ENCODE measurements at regions not wholly inside any gene's neighbourhood (a gene's known extent, or its start where the extent isn't known, plus 50 kb on each side); places are given as distances from the start of the nearest gene placed in this dataset.

DNA sequence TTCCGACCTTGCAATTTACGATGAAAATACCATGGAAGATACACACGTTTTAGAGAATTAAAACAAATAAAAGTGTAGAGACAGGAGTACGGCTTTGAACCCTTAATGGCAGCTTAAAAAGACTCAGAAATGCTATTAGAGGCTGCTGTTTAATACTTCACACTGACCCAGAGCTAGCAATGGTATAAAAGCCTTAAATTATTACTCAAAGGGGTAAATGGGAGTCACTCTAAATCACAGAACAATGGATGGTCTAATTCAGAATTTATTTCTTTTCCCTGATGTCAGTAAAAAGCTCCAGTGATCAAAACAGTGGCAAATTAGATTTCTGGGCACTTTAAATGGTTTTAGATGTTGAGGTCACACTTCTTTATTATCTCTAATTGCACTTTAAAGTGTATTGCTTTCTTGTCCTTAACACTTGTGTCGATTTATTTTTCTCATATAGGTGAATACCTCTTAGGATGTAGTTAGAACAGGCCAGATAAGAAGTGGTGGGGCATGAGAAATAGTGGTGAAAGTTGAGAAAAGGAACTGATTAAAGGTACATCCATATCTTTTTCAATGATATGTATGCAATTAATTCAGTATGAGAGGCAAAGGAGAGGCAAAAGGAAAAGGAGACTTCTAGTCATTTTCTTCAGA, 252.4 kb upstream of the ANKRD50 start:
- H3K27me3 Mint-ChIP-seq = no peaks in the 10 kb centered on the region
- no peak overlapping the region for H3K4me3 Mint-ChIP-seq
- no peak for ATAC-seq
- DNase-seq = no peak
- H3K9me3 Mint-ChIP-seq = peaks cover 20% of the 10 kb centered on the region
- H3K4me1 Mint-ChIP-seq = no peaks in the 10 kb centered on the region
- H3K27ac Mint-ChIP-seq = no peak overlapping the region
- H3K36me3 Mint-ChIP-seq (ENCODE audit: low read depth) = no peaks in the 10 kb centered on the region

DNA sequence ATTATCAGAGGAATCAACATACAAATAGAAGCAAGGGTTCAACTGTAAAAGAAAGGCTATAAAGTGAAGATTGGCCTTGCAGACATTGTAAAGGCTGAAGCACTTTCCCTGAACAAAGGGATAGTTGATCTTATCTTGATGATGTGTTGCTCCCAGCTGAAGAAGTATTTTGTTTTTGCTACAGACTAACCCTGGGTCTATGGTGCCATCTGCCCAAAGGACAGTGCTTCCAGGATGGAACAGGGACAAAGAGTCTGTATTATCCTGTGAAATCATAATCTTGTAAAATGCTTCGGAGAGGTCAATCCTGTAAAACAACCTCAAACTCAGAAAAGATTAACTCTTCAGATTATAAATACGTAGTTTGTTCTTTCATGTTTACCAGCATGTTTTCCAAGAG, 251.7 kb upstream of the ANKRD50 start:
- no peaks in the 10 kb centered on the region for H3K27me3 Mint-ChIP-seq
- no peak overlapping the region for H3K4me3 Mint-ChIP-seq
- no peaks in the 10 kb centered on the region for H3K4me1 Mint-ChIP-seq
- no peak for DNase-seq
- peaks cover 24% of the 10 kb centered on the region for H3K9me3 Mint-ChIP-seq
- no peak for ATAC-seq
- no peaks in the 10 kb centered on the region for H3K36me3 Mint-ChIP-seq (ENCODE audit: low read depth)
- no peak overlapping the region for H3K27ac Mint-ChIP-seq

DNA sequence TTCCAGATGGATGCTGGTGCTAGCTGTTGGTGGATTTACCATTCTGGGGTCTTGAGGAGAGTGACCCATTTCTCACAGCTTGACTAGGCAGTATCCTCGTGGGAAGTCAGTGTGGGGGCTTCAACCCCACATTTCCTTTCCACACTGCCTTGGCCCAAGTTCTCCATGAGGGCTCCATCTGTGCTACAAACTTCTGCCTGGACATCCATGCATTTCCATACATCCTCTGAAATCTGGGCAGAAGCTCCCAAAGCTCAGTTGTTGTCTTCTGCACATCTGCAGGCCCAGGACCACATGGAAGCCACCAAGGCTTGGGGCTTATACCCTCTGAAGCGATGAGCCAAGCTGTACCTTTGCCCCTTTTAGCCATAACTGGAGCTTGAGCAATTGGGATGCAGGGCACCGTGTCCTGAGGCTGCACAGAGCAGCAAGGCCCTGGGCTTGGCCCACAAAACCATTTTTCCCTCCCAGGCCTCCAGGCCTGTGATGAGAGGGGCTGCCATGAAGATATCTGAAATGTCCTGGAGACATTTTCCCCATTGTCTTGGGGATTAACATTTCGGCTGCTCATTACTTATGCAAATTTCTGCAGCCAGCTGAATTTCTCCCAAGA, 248.7 kb upstream of the ANKRD50 start:
- no peaks in the 10 kb centered on the region for H3K36me3 Mint-ChIP-seq (ENCODE audit: low read depth)
- H3K4me3 Mint-ChIP-seq = no peak overlapping the region
- H3K27ac Mint-ChIP-seq = no peak overlapping the region
- H3K9me3 Mint-ChIP-seq = peaks cover 24% of the 10 kb centered on the region
- DNase-seq (no peak), ATAC-seq (no peak)
- H3K4me1 Mint-ChIP-seq = no peaks in the 10 kb centered on the region
- H3K27me3 Mint-ChIP-seq = no peaks in the 10 kb centered on the region

DNA sequence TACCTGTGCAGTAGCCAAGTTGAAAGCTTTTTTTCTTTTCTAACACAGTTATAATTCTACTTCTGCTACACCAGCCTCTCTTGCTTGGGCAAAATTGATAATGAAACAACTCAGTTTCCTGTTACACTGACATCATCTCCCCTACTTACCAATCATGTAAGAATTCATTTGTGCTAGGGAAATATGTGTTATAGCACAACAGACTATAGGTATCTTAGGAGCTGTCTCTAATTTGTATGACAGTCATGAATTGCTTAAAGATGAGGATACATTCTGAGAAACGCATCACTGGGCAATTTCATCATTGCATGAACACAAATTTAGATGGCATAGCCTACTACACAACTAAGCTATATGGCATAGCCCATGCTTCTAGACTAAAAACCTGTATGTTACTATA, 246.3 kb upstream of the ANKRD50 start:
- ATAC-seq (no peak), DNase-seq (no peak)
- Mint-ChIP-seq H3K9me3 (peaks cover 24% of the 10 kb centered on the region), H3K27ac (no peak overlapping the region), H3K4me1 (no peaks in the 10 kb centered on the region), H3K36me3 (ENCODE audit: low read depth) (no peaks in the 10 kb centered on the region), H3K27me3 (no peaks in the 10 kb centered on the region), H3K4me3 (no peak overlapping the region)

DNA sequence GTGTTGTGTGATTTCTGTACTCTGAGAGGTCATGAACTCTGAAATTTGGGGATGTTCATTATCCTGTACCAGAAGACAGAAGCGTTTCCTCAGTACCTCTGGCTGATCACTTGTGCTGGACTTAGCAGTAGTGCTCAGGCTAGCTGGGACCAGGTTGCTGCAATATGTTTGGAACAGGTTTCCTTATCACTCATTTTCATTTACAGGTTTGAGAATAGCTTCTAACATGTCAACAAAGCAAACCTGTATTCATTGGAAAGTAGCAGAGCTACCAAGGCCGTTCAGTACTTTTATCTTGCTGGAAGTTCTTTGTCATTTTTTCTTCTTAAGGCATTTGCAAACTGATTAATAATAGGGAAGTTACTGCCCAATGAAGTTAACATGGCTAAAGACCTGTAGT, 242.9 kb upstream of the ANKRD50 start:
- peaks cover 9% of the 10 kb centered on the region for H3K9me3 Mint-ChIP-seq
- ATAC-seq (no peak), DNase-seq (no peak)
- no peaks in the 10 kb centered on the region for H3K27me3 Mint-ChIP-seq
- no peak overlapping the region for H3K4me3 Mint-ChIP-seq
- H3K27ac Mint-ChIP-seq = no peak overlapping the region
- H3K36me3 Mint-ChIP-seq (ENCODE audit: low read depth) = no peaks in the 10 kb centered on the region
- H3K4me1 Mint-ChIP-seq = no peaks in the 10 kb centered on the region

DNA sequence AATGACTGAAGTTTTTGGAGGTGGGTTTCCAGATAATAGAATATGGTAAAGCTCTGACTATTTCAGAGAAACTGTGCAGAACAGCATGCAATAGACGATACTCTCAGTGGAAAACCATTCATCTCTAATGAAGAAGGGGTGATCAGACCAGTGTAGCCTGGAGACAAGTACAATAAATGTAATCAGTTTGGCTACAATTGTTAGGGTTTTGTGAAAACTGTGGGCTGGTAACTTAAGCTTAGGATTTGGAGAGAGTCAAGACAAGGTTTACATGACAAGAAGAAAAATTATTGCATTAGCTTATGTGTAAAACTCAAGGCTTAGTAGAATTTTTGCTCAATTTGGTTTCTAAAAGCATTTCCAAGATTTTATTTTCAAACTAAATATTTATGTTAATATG, 241.5 kb upstream of the ANKRD50 start:
- no peaks in the 10 kb centered on the region for H3K27me3 Mint-ChIP-seq
- ATAC-seq (no peak), DNase-seq (no peak)
- no peaks in the 10 kb centered on the region for H3K4me1 Mint-ChIP-seq
- H3K36me3 Mint-ChIP-seq (ENCODE audit: low read depth) = no peaks in the 10 kb centered on the region
- H3K27ac Mint-ChIP-seq = no peak overlapping the region
- no peak overlapping the region for H3K4me3 Mint-ChIP-seq
- H3K9me3 Mint-ChIP-seq = no peaks in the 10 kb centered on the region

DNA sequence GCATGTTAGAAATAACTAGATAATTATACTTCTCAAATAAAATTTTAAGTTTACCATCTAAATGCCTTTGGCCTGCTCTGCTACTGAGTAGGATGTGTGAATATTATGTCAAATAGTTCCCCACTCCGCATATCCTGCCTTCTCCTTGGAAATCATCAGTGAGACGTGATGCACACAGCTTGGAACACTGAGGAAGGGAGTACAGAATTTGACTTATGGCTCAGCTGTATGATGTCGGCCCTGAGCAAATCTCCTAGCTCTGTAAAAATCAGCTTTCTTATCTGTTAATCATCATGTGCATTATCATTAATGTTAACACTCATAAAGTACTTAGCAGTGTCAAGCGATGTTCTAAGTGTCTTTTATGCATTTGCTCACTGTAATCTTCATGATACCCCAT, 241.0 kb upstream of the ANKRD50 start:
- Mint-ChIP-seq H3K36me3 (ENCODE audit: low read depth) (no peaks in the 10 kb centered on the region), H3K4me1 (no peaks in the 10 kb centered on the region), H3K27ac (no peak overlapping the region), H3K4me3 (no peak overlapping the region), H3K9me3 (no peaks in the 10 kb centered on the region), H3K27me3 (no peaks in the 10 kb centered on the region)
- DNase-seq (no peak), ATAC-seq (no peak)

DNA sequence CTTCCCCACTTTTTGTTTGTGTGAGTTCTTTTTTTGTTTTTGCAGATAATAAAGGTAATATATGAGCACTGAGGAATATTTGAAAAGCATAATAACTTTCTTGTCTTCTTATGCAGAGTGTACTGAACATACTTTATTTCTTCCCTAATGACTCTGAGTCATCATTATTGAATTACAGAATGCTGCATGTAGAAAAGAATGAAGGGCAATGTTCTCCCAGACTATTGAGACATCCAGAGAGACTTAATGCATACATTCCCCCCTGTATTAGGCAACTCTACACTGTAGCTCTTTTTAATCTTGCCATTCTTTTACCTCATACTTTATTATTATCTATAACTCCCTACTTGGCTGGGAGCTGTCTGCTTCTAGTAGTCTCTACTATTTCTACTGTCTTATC, 240.5 kb upstream of the ANKRD50 start:
- no peak for DNase-seq
- H3K9me3 Mint-ChIP-seq = no peaks in the 10 kb centered on the region
- no peak overlapping the region for H3K27ac Mint-ChIP-seq
- H3K4me1 Mint-ChIP-seq = no peaks in the 10 kb centered on the region
- no peaks in the 10 kb centered on the region for H3K27me3 Mint-ChIP-seq
- no peak for ATAC-seq
- H3K4me3 Mint-ChIP-seq = no peak overlapping the region
- H3K36me3 Mint-ChIP-seq (ENCODE audit: low read depth) = no peaks in the 10 kb centered on the region

DNA sequence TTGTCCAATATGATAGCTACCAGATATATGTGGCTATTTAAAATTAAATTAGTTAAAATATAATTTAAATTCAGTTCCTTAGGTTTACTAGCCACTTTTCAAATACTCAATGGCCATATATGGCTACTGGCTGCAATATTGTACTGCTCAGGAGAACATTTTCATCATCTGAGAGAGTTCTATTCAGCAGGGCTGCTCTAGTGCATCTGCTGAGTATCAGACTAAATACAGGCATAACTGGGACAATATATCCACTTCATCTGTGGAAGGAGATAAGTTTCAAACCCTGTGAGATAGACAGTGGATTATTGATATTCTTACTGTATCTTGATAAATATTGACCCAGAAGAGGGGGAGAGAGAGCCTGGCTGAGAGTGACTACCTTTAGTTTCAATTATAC, 240.1 kb upstream of the ANKRD50 start:
- no peaks in the 10 kb centered on the region for H3K4me1 Mint-ChIP-seq
- DNase-seq = no peak
- H3K27ac Mint-ChIP-seq = no peak overlapping the region
- H3K4me3 Mint-ChIP-seq = no peak overlapping the region
- H3K36me3 Mint-ChIP-seq (ENCODE audit: low read depth) = no peaks in the 10 kb centered on the region
- H3K9me3 Mint-ChIP-seq = peaks cover 4% of the 10 kb centered on the region
- H3K27me3 Mint-ChIP-seq = no peaks in the 10 kb centered on the region
- ATAC-seq = no peak

DNA sequence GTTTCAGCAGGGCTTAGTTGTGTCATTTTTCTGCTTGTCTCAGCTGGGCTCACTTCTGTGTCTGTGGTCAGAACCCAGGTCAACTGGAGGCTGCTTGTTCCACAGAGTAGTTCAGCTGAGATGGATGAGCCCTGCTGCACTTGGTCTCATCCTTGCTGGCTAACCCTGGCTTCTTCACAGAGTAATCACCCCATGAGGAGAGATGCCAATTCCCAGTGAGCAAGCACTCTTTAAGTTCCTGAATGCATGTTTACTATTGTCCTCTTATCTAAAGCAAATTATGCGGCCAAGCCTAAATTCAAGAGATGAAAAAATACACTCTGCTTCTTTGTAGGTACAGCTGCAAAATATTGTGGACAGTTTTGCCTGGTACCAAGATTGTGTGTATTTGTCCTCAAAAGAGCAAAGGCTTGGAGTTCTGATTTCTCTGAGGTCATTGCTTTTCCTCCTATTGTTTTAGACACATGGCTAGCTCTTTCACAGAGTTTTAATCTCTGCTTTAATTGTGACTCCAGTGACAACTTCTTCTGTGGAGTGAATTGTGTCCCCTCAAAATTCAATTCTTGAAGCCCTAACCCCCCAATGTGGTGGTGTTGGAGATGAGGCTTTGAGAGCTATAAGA, 236.6 kb upstream of the ANKRD50 start:
- Mint-ChIP-seq H3K4me1 (no peaks in the 10 kb centered on the region), H3K4me3 (no peak overlapping the region), H3K27ac (no peak overlapping the region), H3K9me3 (peaks cover 8% of the 10 kb centered on the region), H3K27me3 (no peaks in the 10 kb centered on the region), H3K36me3 (ENCODE audit: low read depth) (no peaks in the 10 kb centered on the region)
- no peak for ATAC-seq
- DNase-seq = no peak

DNA sequence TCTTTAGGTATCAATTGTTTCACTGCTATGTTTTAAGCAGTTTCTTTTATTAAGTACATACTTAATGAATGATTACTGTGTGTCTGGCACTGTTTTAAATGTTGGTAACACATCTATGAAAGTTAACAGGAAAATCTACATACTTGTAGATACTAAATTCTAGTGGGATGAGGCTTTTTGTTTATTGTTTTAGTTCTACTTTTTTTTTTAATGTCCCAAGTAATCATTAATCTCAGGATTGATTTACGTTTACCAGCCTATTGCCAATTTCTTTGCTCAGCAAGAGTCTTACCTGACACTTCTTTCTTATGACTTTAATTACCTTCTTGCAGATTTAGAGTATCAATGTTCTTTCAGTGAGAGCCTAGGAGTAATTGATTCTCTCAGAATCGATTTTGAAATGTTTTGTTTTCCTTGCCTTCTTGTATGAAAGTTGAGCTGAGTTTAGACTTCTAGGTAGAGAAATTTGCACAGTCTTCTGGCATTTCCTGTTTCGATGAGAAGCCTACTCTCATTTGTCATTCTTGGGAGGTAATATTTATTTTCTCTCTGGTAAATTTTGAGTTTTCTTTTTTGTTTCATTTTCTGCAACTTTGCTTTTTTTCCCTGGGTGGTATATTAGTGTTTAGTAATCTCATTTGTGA, 235.2 kb upstream of the ANKRD50 start:
- no peak overlapping the region for H3K27ac Mint-ChIP-seq
- no peak overlapping the region for H3K4me3 Mint-ChIP-seq
- no peaks in the 10 kb centered on the region for H3K36me3 Mint-ChIP-seq (ENCODE audit: low read depth)
- DNase-seq = no peak
- peaks cover 8% of the 10 kb centered on the region for H3K9me3 Mint-ChIP-seq
- ATAC-seq = no peak
- H3K4me1 Mint-ChIP-seq = no peaks in the 10 kb centered on the region
- H3K27me3 Mint-ChIP-seq = no peaks in the 10 kb centered on the region

DNA sequence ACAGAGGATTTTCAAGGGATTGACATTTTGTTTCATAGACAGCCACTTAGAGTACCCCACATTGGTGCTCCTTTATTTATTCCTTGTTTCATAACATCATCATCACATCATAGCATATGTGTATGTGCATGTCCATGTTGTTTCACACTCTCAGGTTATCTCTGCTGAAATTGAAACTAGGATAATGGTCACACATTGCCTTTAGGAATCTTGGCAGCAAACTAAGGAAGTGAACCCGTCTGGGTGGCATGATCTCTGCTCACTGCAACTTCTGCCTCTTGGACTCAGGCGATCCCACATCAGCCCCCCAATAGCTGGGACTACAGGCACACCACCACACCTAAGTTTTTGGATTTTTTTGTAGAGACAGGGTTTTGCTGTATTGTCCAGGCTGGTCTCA, 234.2 kb upstream of the ANKRD50 start:
- Mint-ChIP-seq H3K36me3 (ENCODE audit: low read depth) (no peaks in the 10 kb centered on the region), H3K4me3 (no peak overlapping the region), H3K4me1 (no peaks in the 10 kb centered on the region), H3K27me3 (no peaks in the 10 kb centered on the region), H3K27ac (no peak overlapping the region), H3K9me3 (peaks cover 8% of the 10 kb centered on the region)
- DNase-seq (no peak), ATAC-seq (no peak)

DNA sequence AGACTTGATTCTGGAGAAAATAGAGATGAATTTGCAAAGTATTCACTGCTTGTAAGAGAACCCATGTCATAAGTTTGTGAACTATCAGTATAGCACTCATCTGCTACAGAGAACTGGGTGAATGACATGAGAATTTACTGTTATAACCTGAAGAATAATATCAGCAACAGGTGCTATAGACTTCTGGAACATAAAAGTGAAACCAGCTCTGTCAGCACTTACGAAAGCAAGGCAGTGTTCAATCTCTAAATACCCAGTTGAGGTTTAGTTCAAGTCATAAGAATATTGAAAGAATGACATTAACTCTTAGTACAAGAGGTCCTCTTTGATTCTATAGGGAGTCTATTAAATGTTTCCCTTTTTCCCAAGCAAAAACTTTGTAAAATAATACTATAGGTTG, 232.9 kb upstream of the ANKRD50 start:
- Mint-ChIP-seq H3K27ac (no peak overlapping the region), H3K4me3 (no peak overlapping the region), H3K27me3 (no peaks in the 10 kb centered on the region), H3K36me3 (ENCODE audit: low read depth) (no peaks in the 10 kb centered on the region), H3K9me3 (peaks cover 8% of the 10 kb centered on the region), H3K4me1 (no peaks in the 10 kb centered on the region)
- DNase-seq (no peak), ATAC-seq (no peak)

DNA sequence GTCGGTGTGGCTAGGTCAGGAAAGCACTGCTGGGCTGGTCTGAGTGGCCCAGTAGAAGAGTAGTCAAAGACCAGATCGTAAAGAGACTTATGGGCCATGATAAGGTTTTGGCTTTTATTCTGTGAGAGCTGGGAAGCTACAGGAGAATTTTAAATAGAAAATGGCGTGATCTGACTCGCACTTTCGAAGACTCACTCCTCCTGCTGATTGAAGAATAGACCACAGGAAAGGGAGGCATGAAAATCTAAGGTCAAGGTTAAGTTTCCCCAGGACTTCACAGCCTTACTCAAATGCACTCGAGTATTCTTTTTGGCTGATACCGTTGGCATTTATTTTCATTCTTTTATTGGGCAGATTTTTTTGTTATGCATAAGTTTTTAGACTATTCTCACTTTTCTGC, 231.4 kb upstream of the ANKRD50 start:
- H3K9me3 Mint-ChIP-seq = peaks cover 11% of the 10 kb centered on the region
- no peak overlapping the region for H3K4me3 Mint-ChIP-seq
- DNase-seq (no peak), ATAC-seq (no peak)
- H3K27me3 Mint-ChIP-seq = no peaks in the 10 kb centered on the region
- H3K36me3 Mint-ChIP-seq (ENCODE audit: low read depth) = no peaks in the 10 kb centered on the region
- H3K27ac Mint-ChIP-seq = no peak overlapping the region
- no peaks in the 10 kb centered on the region for H3K4me1 Mint-ChIP-seq

DNA sequence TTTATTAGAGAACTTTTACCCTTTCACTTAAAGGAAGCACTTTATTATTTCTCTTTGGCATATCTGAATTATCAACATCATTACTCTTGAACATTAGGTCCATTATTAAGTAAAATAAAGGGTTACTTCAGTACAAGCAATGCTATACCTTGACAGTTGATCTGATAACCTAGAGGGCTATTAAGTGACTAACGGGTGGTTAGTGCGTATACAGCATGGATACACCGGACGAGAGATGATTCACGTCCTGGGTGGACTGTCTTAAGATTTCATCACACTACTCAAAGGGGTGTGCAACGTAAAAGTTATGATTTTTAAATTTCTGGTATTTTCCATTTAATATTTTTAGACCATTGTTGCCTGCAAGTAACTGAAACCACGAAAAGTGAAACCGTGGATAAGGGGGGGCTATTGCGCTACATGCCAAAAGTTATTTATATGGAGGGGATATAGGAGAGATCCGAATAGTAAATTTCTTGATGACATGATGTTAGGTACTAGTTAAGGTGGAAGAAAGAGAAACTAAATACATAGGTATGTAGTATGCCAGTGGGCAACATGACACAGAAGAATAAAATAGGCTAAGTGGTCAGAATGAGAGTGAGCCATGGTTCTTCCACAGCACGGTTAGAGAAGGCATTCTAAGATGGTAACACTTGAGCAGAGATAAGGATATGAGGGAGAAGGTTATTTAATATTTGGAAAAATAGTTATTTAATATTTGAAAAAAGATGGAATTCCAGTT, 230.8 kb upstream of the ANKRD50 start:
- DNase-seq = no peak
- no peaks in the 10 kb centered on the region for H3K4me1 Mint-ChIP-seq
- no peaks in the 10 kb centered on the region for H3K27me3 Mint-ChIP-seq
- peaks cover 11% of the 10 kb centered on the region for H3K9me3 Mint-ChIP-seq
- H3K27ac Mint-ChIP-seq = no peak overlapping the region
- no peak for ATAC-seq
- no peaks in the 10 kb centered on the region for H3K36me3 Mint-ChIP-seq (ENCODE audit: low read depth)
- no peak overlapping the region for H3K4me3 Mint-ChIP-seq
